HPDE6-E6E7 (cell line): ENCODE measurements at regions not wholly inside any gene's neighbourhood (a gene's known extent, or its start where the extent isn't known, plus 50 kb on each side); places are given as distances from the start of the nearest gene placed in this dataset.

Experiments
- DNase-seq: peaks from one replicate; pipeline ENCODE4 v3.0.0; 2011; ENCODE audit warnings: missing footprints; ENCODE audit errors: extremely low spot score

DNA sequence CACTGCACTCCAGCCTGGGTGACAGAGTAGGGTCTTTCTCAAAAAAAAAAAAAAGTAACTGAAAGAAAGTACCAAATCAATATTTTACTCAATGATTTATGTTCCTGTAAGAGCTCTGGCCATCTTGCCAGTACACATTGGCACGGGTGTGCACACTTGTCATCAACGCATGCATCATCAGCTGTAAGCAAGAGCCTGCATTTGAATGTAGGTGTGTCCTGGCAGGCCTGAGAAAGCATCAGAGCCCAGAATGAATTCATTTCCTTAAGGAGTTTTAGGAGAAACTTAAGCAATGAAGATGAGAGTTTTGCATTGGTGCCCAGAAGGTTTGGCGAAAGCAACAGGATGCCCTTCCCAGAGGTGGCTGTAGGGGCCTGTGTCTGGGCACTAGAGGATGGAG lies 88.5 kb upstream of the FZD10 start:
- no peak for DNase-seq

DNA sequence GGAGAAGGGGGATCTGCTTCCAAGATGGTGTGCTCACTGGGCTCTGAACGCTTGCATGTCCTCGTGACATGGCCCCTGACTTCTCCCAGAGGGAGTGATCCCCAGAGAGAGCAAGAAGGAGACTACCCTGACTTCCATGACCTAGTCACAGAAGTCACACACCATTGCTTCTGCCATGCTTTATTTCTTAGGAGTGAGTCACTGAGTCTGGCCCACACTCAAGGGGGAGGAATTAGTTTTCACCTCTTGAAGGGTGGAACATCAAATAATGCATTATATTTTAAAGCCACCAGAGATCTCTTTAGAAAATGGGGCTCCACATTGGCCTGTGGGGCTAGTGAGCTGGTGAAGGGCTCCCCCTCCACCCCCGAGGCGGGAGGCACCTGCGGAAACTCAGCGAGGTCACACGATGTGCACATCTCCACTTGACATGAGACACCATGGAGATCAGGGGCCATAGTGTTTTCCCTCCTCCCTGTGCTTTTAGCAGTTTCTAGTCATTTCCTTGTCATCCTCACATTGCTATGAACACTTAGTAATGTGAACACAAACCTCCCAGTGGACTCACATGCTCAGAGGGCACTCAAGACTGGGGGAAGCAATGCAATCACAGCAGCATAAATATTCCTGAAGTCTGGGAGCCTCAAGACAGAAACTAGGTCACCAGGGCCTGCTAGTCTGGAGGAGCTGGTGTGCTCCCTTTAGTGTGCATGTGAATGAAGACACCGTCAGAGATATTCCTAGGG lies 87.4 kb upstream of the FZD10 start:
- DNase-seq = no peak

DNA sequence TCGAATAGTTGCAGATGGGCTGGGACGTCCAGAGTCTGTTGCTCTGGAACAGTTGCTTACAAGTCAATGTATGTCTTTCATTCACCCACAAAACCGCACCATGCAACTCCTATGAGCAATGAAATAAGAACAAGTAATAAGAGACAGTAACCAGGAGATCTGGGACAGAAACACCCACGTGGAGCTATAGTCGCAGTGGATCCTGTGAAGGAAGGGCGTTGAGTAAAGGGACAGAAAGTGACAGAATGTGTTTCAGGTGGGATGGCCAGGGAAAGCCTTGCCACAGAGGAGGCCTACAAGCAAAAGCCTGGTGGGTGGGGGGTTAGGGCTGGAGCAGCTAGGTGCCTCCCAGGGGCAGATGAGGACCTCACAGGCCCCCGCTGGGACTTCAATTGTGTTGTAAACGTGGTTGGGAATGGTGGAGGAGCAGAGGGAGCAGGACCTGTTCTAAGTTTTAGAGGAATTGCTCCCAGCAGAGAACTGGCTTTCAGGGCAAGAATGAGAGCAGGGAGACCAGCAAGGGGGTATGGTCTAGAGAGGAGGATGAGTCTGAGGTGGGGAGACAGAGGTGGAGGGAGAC lies 86.7 kb upstream of the FZD10 start:
- DNase-seq = no peak

GRCh38 chr12:130076126-130076525 lies 86.1 kb upstream of the FZD10 start:
- DNase-seq = no peak

GRCh38 chr12:130076752-130077151 lies 85.5 kb upstream of the FZD10 start:
- no peak for DNase-seq

- no peak for DNase-seq
Observed at GRCh38 chr12:130078852-130079251, 83.4 kb upstream of the FZD10 start.

- DNase-seq = no peak
Observed at GRCh38 chr12:130079279-130079678, 83.0 kb upstream of the FZD10 start.

- no peak for DNase-seq
Observed at GRCh38 chr12:130080205-130080604, 82.1 kb upstream of the FZD10 start.

DNA sequence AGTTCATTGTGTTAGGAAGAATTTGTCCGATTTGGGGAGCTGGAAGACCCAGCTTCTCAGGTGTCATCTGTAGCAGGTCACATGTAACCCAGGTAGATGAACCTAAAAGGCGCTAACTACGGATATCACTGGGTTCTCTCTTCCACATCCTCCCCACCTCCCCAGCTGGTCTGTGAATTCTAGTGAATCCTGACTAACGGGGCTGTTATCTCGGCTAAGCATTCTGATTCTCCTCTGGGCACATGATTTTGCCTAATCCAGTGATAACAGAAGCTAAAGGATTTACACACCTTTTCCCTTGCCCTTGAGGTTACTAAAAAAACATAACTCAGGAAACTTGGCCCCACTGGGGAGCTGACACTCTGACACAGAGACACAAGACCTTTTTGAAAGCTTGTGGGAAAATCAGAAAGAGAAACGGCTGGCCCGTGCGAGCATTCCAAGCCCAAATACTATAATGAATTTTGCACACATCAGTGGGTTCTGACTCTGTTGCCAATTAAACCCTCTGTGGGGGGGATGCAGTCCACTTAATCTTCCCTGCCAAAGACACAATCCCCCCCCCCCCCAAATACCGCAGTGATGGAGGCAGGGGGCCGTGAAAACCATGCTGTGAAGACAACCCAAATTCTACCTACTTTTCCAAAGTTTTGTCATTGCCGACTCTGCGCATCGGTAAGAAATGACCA lies 81.0 kb upstream of the FZD10 start:
- no peak for DNase-seq

GRCh38 chr12:130083002-130083401 lies 79.3 kb upstream of the FZD10 start:
- no peak for DNase-seq

DNA sequence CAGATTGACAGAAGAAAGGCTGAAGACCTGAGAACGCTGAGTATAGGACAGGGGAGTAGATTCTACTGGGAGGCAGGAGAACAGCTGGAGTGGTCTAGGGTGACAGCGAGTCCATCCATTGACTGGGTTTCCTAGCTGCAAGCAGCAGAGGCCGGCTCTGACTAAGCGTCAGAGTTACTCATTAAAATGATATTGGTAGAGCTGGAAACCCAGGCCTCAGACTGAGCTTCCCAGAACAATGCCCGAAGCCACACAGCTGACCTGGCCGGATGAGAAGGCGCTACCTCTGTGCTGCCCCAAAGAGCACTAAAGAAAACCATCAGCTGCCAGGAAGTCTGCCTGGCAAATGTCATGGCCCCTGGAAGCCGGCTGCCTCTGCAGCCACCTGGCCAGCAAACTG lies 78.5 kb upstream of the FZD10 start:
- no peak for DNase-seq

GRCh38 chr12:130084359-130084758 lies 77.9 kb upstream of the FZD10 start:
- DNase-seq = no peak

GRCh38 chr12:130086248-130086647 lies 76.0 kb upstream of the FZD10 start:
- no peak for DNase-seq

- DNase-seq = no peak
Observed at GRCh38 chr12:130086797-130087196, 75.5 kb upstream of the FZD10 start.

DNA sequence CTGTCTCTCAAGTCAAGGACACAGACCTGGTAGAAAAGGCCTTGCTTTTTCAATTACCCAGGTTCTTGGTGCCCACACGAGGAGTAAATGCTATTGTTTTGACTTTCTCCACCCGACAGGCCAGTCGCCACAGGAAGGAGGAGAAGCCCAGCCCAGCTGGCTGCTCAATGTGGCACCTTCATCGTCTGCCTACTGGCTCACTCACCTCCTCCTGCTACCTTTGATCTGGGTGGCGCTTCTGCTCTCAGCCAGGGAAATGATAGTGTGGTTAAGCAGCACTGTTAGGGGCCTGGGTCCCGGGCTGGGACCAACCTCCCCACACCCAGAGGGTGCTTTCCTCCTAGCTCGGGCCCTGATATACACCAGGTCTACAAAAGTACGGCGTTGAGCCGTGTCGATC lies 75.0 kb upstream of the FZD10 start:
- no peak for DNase-seq

GRCh38 chr12:130088504-130088903 lies 73.8 kb upstream of the FZD10 start:
- DNase-seq = no peak

- no peak for DNase-seq
Observed at GRCh38 chr12:130090542-130090941, 71.7 kb upstream of the FZD10 start.

GRCh38 chr12:130093380-130093779 lies 68.9 kb upstream of the FZD10 start:
- DNase-seq = no peak

DNA sequence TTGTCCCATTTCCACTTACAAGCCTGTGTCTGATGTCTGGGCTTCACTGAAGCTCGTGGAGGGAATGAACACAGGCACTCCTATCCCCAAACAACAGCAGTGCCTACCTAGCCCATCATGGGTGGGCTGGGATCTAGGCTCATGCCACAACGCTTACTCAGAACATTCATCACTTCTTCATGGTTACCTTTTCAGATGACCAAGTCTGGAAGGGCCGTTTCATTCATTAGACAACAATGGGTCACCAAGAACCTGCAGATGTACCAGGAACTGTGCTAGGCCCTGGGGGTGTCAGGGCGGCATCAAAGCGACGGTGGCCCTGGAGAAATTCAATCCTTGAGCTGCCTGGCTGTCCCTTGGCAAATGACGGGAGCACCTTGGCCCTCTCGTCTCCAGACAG lies 64.9 kb upstream of the FZD10 start:
- no peak for DNase-seq

- no peak for DNase-seq
Observed at GRCh38 chr12:130097798-130098255, 64.4 kb upstream of the FZD10 start.

DNA sequence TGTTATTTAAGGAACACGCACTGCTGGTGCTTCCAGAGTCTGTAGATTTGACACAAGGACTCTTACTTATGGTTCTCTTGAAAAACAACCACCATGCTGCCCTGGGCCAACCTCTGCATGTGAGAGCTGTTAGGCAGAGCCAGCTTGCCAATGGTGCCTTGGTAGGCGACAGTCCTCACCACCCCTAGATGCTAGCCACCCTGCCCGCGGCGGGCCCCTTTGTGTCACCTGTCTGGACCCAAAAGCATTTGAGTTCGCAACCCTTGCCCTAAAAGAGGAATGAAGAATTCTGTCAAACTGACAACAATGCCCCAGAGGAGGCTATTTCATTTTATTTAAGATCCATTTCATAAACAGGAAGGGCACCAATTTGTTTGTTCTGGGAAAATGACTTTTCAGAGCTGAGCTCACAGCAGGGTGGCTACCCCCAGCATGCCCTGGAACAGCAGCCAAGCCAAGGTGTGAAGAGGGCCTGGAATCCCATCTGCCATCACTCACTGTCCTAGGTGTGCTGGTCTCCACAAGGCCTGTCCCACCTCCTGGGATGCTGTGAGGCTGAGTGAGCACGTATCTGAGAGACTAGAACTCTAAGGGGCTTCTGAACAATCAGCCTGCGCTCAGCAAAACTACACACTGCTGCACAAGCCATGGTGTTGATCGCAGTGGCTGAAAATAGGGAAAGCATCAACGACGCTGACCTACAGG lies 63.8 kb upstream of the FZD10 start:
- no peak for DNase-seq

DNA sequence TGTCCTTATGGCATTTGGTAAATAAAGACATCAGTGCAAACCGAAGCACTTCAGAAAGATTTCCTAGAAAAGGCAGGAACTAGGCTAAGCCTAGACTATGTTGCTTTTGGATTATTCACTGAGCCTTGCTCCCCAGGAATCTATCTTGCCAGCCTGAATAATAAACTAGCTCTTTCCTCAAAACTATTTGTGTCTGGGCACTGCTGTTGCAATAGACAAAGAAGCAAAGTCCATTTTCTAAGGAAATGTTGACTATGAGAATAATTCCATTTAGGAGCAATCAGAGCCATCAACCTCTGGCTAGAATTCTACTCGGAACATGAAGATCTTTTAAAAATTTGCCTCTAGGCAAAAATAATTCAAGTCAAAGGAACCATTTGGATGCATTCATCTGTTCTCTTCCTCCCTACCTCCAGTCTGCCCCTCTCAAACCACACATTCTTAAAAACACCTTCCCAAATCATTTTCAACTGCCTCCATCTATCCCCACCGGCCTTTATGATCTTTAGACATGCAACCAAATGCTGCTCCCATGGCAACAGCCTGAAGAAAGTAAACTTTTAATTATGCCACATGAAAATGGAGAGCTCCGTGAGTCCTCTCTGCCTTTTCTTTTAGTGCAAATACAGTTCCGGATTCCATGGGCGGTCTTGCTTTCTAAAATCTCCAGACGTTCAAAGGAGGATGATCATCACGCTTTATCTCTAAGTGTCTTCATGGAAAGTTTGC lies 61.5 kb upstream of the FZD10 start:
- no peak for DNase-seq
